HCT116 (cell line): ENCODE measurements at regions not wholly inside any gene's neighbourhood (a gene's known extent, or its start where the extent isn't known, plus 50 kb on each side); places are given as distances from the start of the nearest gene placed in this dataset.

Experiments used
- ATAC-seq: fragments of 200-7000 bp; cut with Tn5 transposase; 2 replicates; pipeline ENCODE4 v1.9.1; 2020; ENCODE audit warnings: mild to moderate bottlenecking, moderate library complexity
- BruUV-seq: library from RNA; stranded (reverse); fragments of 400-500 nt; replicated peaks from 2 replicates; lab custom pipeline; 2021; lab: Mats Ljungman, UMichigan
- CTCF ChIA-PET: fragments of 300-600 bp; sonication (Branson Sonifier 250); formaldehyde crosslinking; loops from one replicate; lab custom pipeline; 2021; ENCODE audit warnings: antibody characterized with exemption; lab: Charles Lee
- POLR2A ChIA-PET: fragments of 300-600, 350-600 bp; sonication (Branson Sonifier 250); formaldehyde crosslinking; loops from one replicate; lab custom pipeline; 2021; ENCODE audit warnings: antibody characterized with exemption; lab: Charles Lee
- RAD21 ChIA-PET, 2 experiments: fragments of 300-600 bp; sonication (Branson Sonifier 250); formaldehyde crosslinking; loops; one replicate each; lab custom pipeline; 2023; ENCODE audit warnings: low total read pairs in 2 of 2; ENCODE audit not compliant: uncharacterized antibody in 2 of 2, unreplicated experiment in 2 of 2, low non-redundant PET in 1 of 2; lab: Charles Lee
- DNase-seq: peaks from one replicate; pipeline ENCODE4 v3.0.0-alpha.2; 2010; ENCODE audit warnings: low read depth, low spot score
- H2AFZ ChIP-seq: fragments of 200-600 bp; shearing (Covaris generic), sonication (generic); 2 replicates; pipeline ENCODE4 v1.6.1; 2017; ENCODE audit warnings: low read depth, mixed run types, mixed read lengths, antibody characterized with exemption, low read length; ENCODE audit not compliant: poor library complexity, severe bottlenecking
- H3K27ac ChIP-seq: 2 replicates; pipeline ENCODE4 v1.5.1; 2012; ENCODE audit warnings: low read depth, low read length
- H3K27me3 ChIP-seq: fragments of 200-600 bp; sonication (generic); 2 replicates; pipeline ENCODE4 v1.6.1; 2016; ENCODE audit warnings: mixed run types, low read length, mixed read lengths; ENCODE audit not compliant: insufficient read depth
- H3K36me3 ChIP-seq, 2 experiments: fragments of 200-500 bp in 1 of 2; fragments of 200-600 bp in 1 of 2; sonication (Bioruptor generic) in 1 of 2; sonication (generic) in 1 of 2; 2 replicates each; pipeline versions ENCODE4 v1.5.1 to v1.6.1; 2014 to 2016; ENCODE audit warnings: low read length in 2 of 2, inconsistent platforms in 1 of 2, mixed read lengths in 1 of 2, mixed run types in 1 of 2; ENCODE audit not compliant: insufficient read depth in 2 of 2, control insufficient read depth in 1 of 2
- H3K4me1 ChIP-seq, 2 experiments: fragments of 200-600 bp in 1 of 2; sonication (generic) in 1 of 2; 2 replicates each; pipeline versions ENCODE4 v1.5.1 to v1.6.1; 2012 to 2017; ENCODE audit warnings: low read length in 2 of 2, inconsistent platforms in 1 of 2, mild to moderate bottlenecking in 1 of 2, mixed read lengths in 1 of 2, mixed run types in 1 of 2, moderate library complexity in 1 of 2; ENCODE audit not compliant: insufficient read depth in 2 of 2, control insufficient read depth in 1 of 2
- H3K4me2 ChIP-seq: fragments of 200-600 bp; sonication (generic); 2 replicates; pipeline ENCODE4 v1.6.1; 2017; ENCODE audit warnings: mixed run types, low read length, mixed read lengths
- H3K4me3 ChIP-seq, 2 experiments: fragments of 200-600 bp in 1 of 2; sonication (generic) in 1 of 2; replicated peaks in 1 of 2; 2 replicates each; pipeline ENCODE4 v1.5.1; 2011 to 2016; ENCODE audit warnings: low read length in 2 of 2, control low read depth in 1 of 2, low read depth in 1 of 2, mild to moderate bottlenecking in 1 of 2, mixed read lengths in 1 of 2, mixed run types in 1 of 2
- H3K79me2 ChIP-seq: fragments of 200-600 bp; sonication (generic); 2 replicates; pipeline ENCODE4 v1.6.1; 2017; ENCODE audit warnings: mild to moderate bottlenecking, mixed run types, low read length, moderate library complexity, mixed read lengths; ENCODE audit not compliant: insufficient read depth
- H3K9ac ChIP-seq: fragments of 200-600 bp; sonication (generic); 2 replicates; pipeline ENCODE4 v1.6.1; 2016; ENCODE audit warnings: low read length, mixed read lengths
- H3K9me2 ChIP-seq: fragments of 200-600 bp; sonication (generic), shearing (Covaris generic); 2 replicates; pipeline ENCODE4 v1.6.1; 2017; ENCODE audit warnings: mixed run types, mild to moderate bottlenecking, moderate library complexity; ENCODE audit not compliant: insufficient read depth
- H3K9me3 ChIP-seq, 2 experiments: fragments of 200-500 bp in 1 of 2; fragments of 200-600 bp in 1 of 2; sonication (Bioruptor generic) in 1 of 2; sonication (generic) in 1 of 2; 2 replicates each; pipeline ENCODE4 v1.6.1; 2014 to 2017; ENCODE audit warnings: low read length in 2 of 2, mixed read lengths in 2 of 2, inconsistent platforms in 1 of 2, low read depth in 1 of 2, mild to moderate bottlenecking in 1 of 2, mixed run types in 1 of 2, moderate library complexity in 1 of 2; ENCODE audit not compliant: control insufficient read depth in 1 of 2, insufficient read depth in 1 of 2
- H4K20me1 ChIP-seq: fragments of 200-600 bp; sonication (generic), shearing (Covaris generic); 2 replicates; pipeline ENCODE4 v1.6.1; 2017; ENCODE audit warnings: mixed run types, mild to moderate bottlenecking, moderate library complexity; ENCODE audit not compliant: insufficient read depth
- CBX3 ChIP-seq: IDR thresholded peaks from 2 replicates; pipeline ENCODE4 v1.6.1; 2012; ENCODE audit warnings: low read depth
- CTCF ChIP-seq, 3 experiments: fragments of 200-600 bp in 1 of 3; sonication (generic) in 1 of 3; IDR thresholded peaks in 2 of 3; conservative IDR thresholded peaks in 1 of 3; 2 replicates each; pipeline ENCODE4 v1.5.1; 2012 to 2017; ENCODE audit warnings: low read depth in 2 of 3, low read length in 2 of 3, antibody characterized with exemption in 1 of 3, borderline replicate concordance in 1 of 3, control low read depth in 1 of 3, mild to moderate bottlenecking in 1 of 3, mixed read lengths in 1 of 3, mixed run types in 1 of 3, moderate library complexity in 1 of 3; ENCODE audit not compliant: insufficient read depth in 1 of 3
- EGR1 ChIP-seq: IDR thresholded peaks from 2 replicates; pipeline ENCODE4 v1.6.1; 2012; ENCODE audit warnings: low read depth
- ELF1 ChIP-seq: IDR thresholded peaks from 2 replicates; pipeline ENCODE4 v1.6.1; 2012; ENCODE audit warnings: low read depth, borderline replicate concordance
- EZH2 ChIP-seq: fragments of 200-600 bp; sonication (generic); IDR thresholded peaks from 2 replicates; pipeline ENCODE4 v1.6.1; 2017; ENCODE audit warnings: antibody characterized with exemption, mixed run types
- EZH2phosphoT487 ChIP-seq: fragments of 200-600 bp; IDR thresholded peaks from 2 replicates; pipeline ENCODE4 v1.6.1; 2018; ENCODE audit warnings: antibody characterized with exemption, borderline replicate concordance
- FOSL1 ChIP-seq: IDR thresholded peaks from 2 replicates; pipeline ENCODE4 v1.6.1; 2012; ENCODE audit warnings: low read depth
- JUND ChIP-seq: IDR thresholded peaks from 2 replicates; pipeline ENCODE4 v1.6.1; 2012
- POLR2A ChIP-seq: IDR thresholded peaks from 2 replicates; pipeline ENCODE4 v1.7.0; 2011; ENCODE audit warnings: borderline replicate concordance; ENCODE audit not compliant: insufficient read depth, insufficient read length; ENCODE audit errors: extremely low read depth
- POLR2AphosphoS5 ChIP-seq: IDR thresholded peaks from 2 replicates; pipeline ENCODE4 v1.6.1; 2011; ENCODE audit warnings: mild to moderate bottlenecking, low read depth, low read length, moderate library complexity
- RAD21 ChIP-seq: IDR thresholded peaks from 2 replicates; pipeline ENCODE4 v1.6.1; 2012; ENCODE audit warnings: low read depth, mild to moderate bottlenecking
- SIN3A ChIP-seq: IDR thresholded peaks from 2 replicates; pipeline ENCODE4 v1.6.1; 2012; ENCODE audit warnings: low read depth
- SP1 ChIP-seq: IDR thresholded peaks from 2 replicates; pipeline ENCODE4 v1.6.1; 2012; ENCODE audit warnings: low read depth
- SRF ChIP-seq: IDR thresholded peaks from 2 replicates; pipeline ENCODE4 v1.6.1; 2012; ENCODE audit warnings: low read depth
- TCF7L2 ChIP-seq: IDR thresholded peaks from 2 replicates; pipeline ENCODE4 v1.7.0; 2011; ENCODE audit warnings: borderline replicate concordance, inconsistent platforms; ENCODE audit not compliant: insufficient read depth, insufficient read length; ENCODE audit errors: extremely low read depth
- ZBTB33 ChIP-seq: IDR thresholded peaks from 2 replicates; pipeline ENCODE4 v1.6.1; 2011; ENCODE audit warnings: mild to moderate bottlenecking, low read length, moderate library complexity; ENCODE audit not compliant: insufficient replicate concordance; ENCODE audit errors: extremely low read depth
- ZFX ChIP-seq: fragments of 450-650 bp; IDR thresholded peaks from 2 replicates; pipeline ENCODE4 v1.6.1; 2017
- ZNF274 ChIP-seq: fragments of 200-500 bp; sonication (Bioruptor generic); IDR thresholded peaks from 2 replicates; pipeline ENCODE4 v1.6.1; 2014; ENCODE audit warnings: mild to moderate bottlenecking, low read depth, low read length, inconsistent platforms
- intact Hi-C: fragments of 100-400 bp; cut with micrococcal nuclease; formaldehyde crosslinking; loops from 2 replicates; pipeline ENCODE4 v1.10.0; 2022
- TF ChIP-seq, protein P1 (sequence below): IDR thresholded peaks from 2 replicates; pipeline ENCODE4 v1.6.1; 2012
- TF ChIP-seq, protein P2 (sequence below): IDR thresholded peaks from 2 replicates; pipeline ENCODE4 v1.6.1; 2012; ENCODE audit warnings: low read depth

DNA sequence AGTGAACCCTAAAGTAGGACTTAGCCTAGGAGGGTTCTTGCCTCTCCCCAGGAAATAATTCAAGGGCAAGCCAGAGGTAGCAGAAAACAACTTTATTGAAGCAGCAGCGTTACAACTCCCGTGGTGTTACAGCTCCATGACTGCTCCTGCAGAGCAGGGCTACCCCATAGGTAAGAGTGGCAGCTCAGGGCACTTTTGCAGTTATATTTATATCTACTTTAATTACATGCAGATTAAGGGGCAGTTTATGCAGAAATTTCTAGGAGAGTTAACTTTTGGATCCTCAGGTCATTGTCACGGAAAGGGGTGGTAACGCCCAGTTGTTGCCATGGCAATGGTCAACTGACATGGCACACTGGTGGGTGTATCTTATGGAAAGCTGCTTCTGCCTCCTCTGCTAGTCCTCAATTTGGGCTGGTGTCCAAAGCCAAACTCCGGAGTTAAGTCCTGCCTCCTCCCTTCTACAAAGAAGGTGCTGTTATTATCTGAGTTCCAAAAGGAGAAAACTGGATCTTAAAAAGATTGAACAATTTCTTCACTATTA is 1413.0 kb downstream of the DSC3 start:
- Histone ChIP-seq H3K27me3 (no peaks in the 10 kb centered on the region), H3K9me3 (no peaks in the 10 kb centered on the region), H3K79me2 (no peaks in the 10 kb centered on the region), H3K36me3 (no peaks in the 10 kb centered on the region), H3K4me2 (no peak overlapping the region), H4K20me1 (no peaks in the 10 kb centered on the region), H2AFZ (no peak overlapping the region), H3K4me3 (no peak overlapping the region), H3K27ac (no peak overlapping the region), H3K9ac (no peak overlapping the region), H3K4me1 (no peaks in the 10 kb centered on the region), H3K9me2 (no peaks in the 10 kb centered on the region)
- no TSS peak for BruUV-seq
- intact Hi-C loops, result no loop called here
- ChIA-PET CTCF (no interaction called here), POLR2A (no interaction called here), RAD21 (no interaction called here)
- DNase-seq (no peak), ATAC-seq (no peak)
- no peak for TF ChIP-seq EZH2phosphoT487
- TF ChIP-seq, protein P1, sequence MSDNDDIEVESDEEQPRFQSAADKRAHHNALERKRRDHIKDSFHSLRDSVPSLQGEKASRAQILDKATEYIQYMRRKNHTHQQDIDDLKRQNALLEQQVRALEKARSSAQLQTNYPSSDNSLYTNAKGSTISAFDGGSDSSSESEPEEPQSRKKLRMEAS, result no peak
- TF ChIP-seq, protein P2, sequence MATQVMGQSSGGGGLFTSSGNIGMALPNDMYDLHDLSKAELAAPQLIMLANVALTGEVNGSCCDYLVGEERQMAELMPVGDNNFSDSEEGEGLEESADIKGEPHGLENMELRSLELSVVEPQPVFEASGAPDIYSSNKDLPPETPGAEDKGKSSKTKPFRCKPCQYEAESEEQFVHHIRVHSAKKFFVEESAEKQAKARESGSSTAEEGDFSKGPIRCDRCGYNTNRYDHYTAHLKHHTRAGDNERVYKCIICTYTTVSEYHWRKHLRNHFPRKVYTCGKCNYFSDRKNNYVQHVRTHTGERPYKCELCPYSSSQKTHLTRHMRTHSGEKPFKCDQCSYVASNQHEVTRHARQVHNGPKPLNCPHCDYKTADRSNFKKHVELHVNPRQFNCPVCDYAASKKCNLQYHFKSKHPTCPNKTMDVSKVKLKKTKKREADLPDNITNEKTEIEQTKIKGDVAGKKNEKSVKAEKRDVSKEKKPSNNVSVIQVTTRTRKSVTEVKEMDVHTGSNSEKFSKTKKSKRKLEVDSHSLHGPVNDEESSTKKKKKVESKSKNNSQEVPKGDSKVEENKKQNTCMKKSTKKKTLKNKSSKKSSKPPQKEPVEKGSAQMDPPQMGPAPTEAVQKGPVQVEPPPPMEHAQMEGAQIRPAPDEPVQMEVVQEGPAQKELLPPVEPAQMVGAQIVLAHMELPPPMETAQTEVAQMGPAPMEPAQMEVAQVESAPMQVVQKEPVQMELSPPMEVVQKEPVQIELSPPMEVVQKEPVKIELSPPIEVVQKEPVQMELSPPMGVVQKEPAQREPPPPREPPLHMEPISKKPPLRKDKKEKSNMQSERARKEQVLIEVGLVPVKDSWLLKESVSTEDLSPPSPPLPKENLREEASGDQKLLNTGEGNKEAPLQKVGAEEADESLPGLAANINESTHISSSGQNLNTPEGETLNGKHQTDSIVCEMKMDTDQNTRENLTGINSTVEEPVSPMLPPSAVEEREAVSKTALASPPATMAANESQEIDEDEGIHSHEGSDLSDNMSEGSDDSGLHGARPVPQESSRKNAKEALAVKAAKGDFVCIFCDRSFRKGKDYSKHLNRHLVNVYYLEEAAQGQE, result no peak
- no peak for TF ChIP-seq ELF1
- no peak for TF ChIP-seq RAD21
- no peak for TF ChIP-seq POLR2A
- TF ChIP-seq ZFX, result no peak
- TF ChIP-seq TCF7L2, result no peak
- no peak for TF ChIP-seq EGR1
- no peak for TF ChIP-seq SP1
- no peak for TF ChIP-seq FOSL1
- no peak for TF ChIP-seq EZH2
- no peak for TF ChIP-seq ZBTB33
- TF ChIP-seq CBX3, result no peak
- TF ChIP-seq POLR2AphosphoS5, result no peak
- TF ChIP-seq SRF, result no peak
- no peak for TF ChIP-seq SIN3A
- no peak for TF ChIP-seq JUND
- TF ChIP-seq CTCF (IDR thresholded peaks at IDR 0.05 in 2 of 3, conservative IDR thresholded peaks at IDR 0.05 in 1 of 3; ENCODE audit: borderline replicate concordance in 1 of 3, insufficient read depth in 1 of 3, low read depth in 2 of 3, low read length in 2 of 3), result no peak
- no peak for TF ChIP-seq ZNF274
